HepG2 (cell line): ENCODE measurements at regions not wholly inside any gene's neighbourhood (a gene's known extent, or its start where the extent isn't known, plus 50 kb on each side); places are given as distances from the start of the nearest gene placed in this dataset.
A peak's percentile ranks its signal among the peaks of the same experiment; 100 is the strongest.

ENCODE experiments used
- ATAC-seq: fragments of 200-7000 bp; cut with Tn5 transposase; 3 replicates; pipeline ENCODE4 v1.9.1; 2020; ENCODE audit warnings: mild to moderate bottlenecking, moderate library complexity
- BruUV-seq: library from RNA; stranded (reverse); fragments of 400-500 nt; replicated peaks from 2 replicates; lab custom pipeline; 2021; lab: Mats Ljungman, UMichigan
- CTCF ChIA-PET: fragments of 300-600 bp; formaldehyde crosslinking; extraction: SDS; loops from one replicate; lab custom pipeline; 2021; ENCODE audit warnings: low total read pairs, inconsistent platforms, low intra/inter-chr PET ratio; lab: Yijun Ruan, JAX
- POLR2A ChIA-PET: fragments of 350-600 bp; sonication (Branson Sonifier 250); formaldehyde crosslinking; loops from one replicate; lab custom pipeline; 2020; ENCODE audit warnings: antibody characterized with exemption, inconsistent platforms; lab: Yijun Ruan, JAX
- DNase-seq: peaks from one replicate; pipeline ENCODE4 v3.0.0-alpha.2; 2015; ENCODE audit warnings: low spot score
- FAIRE-seq: peaks from 3 replicates; lab custom pipeline; 2011; peaks lifted over from hg19 to GRCh38; lab: Jason Lieb, UNC
- H2AFZ ChIP-seq: one replicate; pipeline ENCODE4 v1.6.1; 2011; ENCODE audit warnings: low read length, inconsistent platforms
- H3K27ac ChIP-seq: fragments of 300-600 bp; 3 replicates; pipeline ENCODE4 v1.8.0; 2011; ENCODE audit warnings: mixed run types, mild to moderate bottlenecking, mixed read lengths, low read length, inconsistent platforms; ENCODE audit not compliant: insufficient read depth; ENCODE audit errors: extremely low read length
- H3K27me3 ChIP-seq, 2 experiments: fragments of 200-600 bp in 1 of 2; 2 replicates in 1 of 2; 3 replicates in 1 of 2; pipeline versions ENCODE4 v1.6.0 to v1.8.0; 2011; ENCODE audit warnings: low read length in 2 of 2, mild to moderate bottlenecking in 2 of 2, moderate library complexity in 2 of 2, inconsistent platforms in 1 of 2; ENCODE audit not compliant: insufficient read depth in 2 of 2, control insufficient read depth in 1 of 2
- H3K36me3 ChIP-seq, 2 experiments: fragments of 200-600 bp in 1 of 2; replicated peaks in 1 of 2; 2 replicates in 1 of 2; 3 replicates in 1 of 2; pipeline versions ENCODE4 v1.5.1 to v1.8.0; 2011; ENCODE audit warnings: low read length in 2 of 2, inconsistent platforms in 1 of 2; ENCODE audit not compliant: insufficient read depth in 2 of 2, control insufficient read depth in 1 of 2
- H3K4me1 ChIP-seq: 2 replicates; pipeline ENCODE4 v1.5.1; 2012; ENCODE audit warnings: low read length, inconsistent platforms; ENCODE audit not compliant: insufficient read depth
- H3K4me2 ChIP-seq: 2 replicates; pipeline ENCODE4 v1.6.0; 2011; ENCODE audit warnings: low read depth, low read length, inconsistent platforms
- H3K4me3 ChIP-seq, 3 experiments: fragments of 200-600 bp in 1 of 3; sonication (generic), shearing (Covaris generic) in 1 of 3; replicated peaks in 1 of 3; 2 replicates each; pipeline ENCODE4 v1.5.1; 2011 to 2016; ENCODE audit warnings: low read length in 3 of 3, inconsistent platforms in 2 of 3, low read depth in 2 of 3, mild to moderate bottlenecking in 2 of 3, control low read depth in 1 of 3, mixed read lengths in 1 of 3; ENCODE audit not compliant: insufficient read depth in 1 of 3
- H3K79me2 ChIP-seq: one replicate; pipeline ENCODE4 v1.6.1; 2011; ENCODE audit warnings: low read length, inconsistent platforms; ENCODE audit not compliant: insufficient read depth
- H3K9ac ChIP-seq: 2 replicates; pipeline ENCODE4 v1.6.0; 2011; ENCODE audit warnings: mild to moderate bottlenecking, low read depth, low read length, inconsistent platforms; ENCODE audit not compliant: insufficient read depth
- H3K9me3 ChIP-seq: 2 replicates; pipeline ENCODE4 v1.5.1; 2012; ENCODE audit warnings: mild to moderate bottlenecking, low read length
- H4K20me1 ChIP-seq: 2 replicates; pipeline ENCODE4 v1.6.0; 2011; ENCODE audit warnings: inconsistent platforms, mild to moderate bottlenecking, low read length, moderate library complexity; ENCODE audit not compliant: insufficient read depth
- ATM ChIP-seq: fragments of 450-650 bp; IDR thresholded peaks from 2 replicates; pipeline ENCODE4 v1.7.1; 2017; ENCODE audit warnings: mild to moderate bottlenecking, borderline replicate concordance
- CEBPB ChIP-seq: IDR thresholded peaks from 2 replicates; pipeline ENCODE4 v1.6.1; 2011; ENCODE audit warnings: low read depth, low read length, improper control_type of control experiment, borderline replicate concordance
- CEBPG ChIP-seq: IDR thresholded peaks from 2 replicates; pipeline ENCODE4 v1.6.1; 2016
- FOSL2 ChIP-seq: sonication (generic); formaldehyde crosslinking; IDR thresholded peaks from 2 replicates; pipeline ENCODE4 v1.4.0; 2020; ENCODE audit warnings: missing genetic modification reagents
- FOXA1 ChIP-seq, 2 experiments: fragments of 450-650 bp in 1 of 2; sonication (generic) in 1 of 2; formaldehyde crosslinking in 1 of 2; IDR thresholded peaks; 2 replicates each; pipeline versions ENCODE4 v1.4.0 to v1.6.1; 2016 to 2020; ENCODE audit warnings: missing genetic modification reagents in 1 of 2
- GATAD2A ChIP-seq: IDR thresholded peaks from 2 replicates; pipeline ENCODE4 v1.6.1; 2016
- MYC ChIP-seq: sonication (generic); formaldehyde crosslinking; IDR thresholded peaks from 2 replicates; pipeline ENCODE4 v1.9.0; 2021; ENCODE audit warnings: missing genetic modification reagents, borderline replicate concordance
- PHF8 ChIP-seq: sonication (generic); formaldehyde crosslinking; IDR thresholded peaks from 2 replicates; pipeline ENCODE4 v1.5.0; 2020; ENCODE audit warnings: missing genetic modification reagents
- RAD21 ChIP-seq: fragments of 450-650 bp; formaldehyde crosslinking; IDR thresholded peaks from 2 replicates; pipeline ENCODE4 v1.5.0; 2020; ENCODE audit warnings: mild to moderate bottlenecking
- STAG1 ChIP-seq: sonication (generic); formaldehyde crosslinking; IDR thresholded peaks from 2 replicates; pipeline ENCODE4 v1.4.0; 2020; ENCODE audit warnings: missing genetic modification reagents
- TBX3 ChIP-seq: fragments of 450-650 bp; IDR thresholded peaks from 2 replicates; pipeline ENCODE4 v1.6.1; 2017; ENCODE audit warnings: antibody characterized with exemption, mild to moderate bottlenecking, inconsistent platforms, borderline replicate concordance
- XBP1 ChIP-seq: sonication (generic); formaldehyde crosslinking; IDR thresholded peaks from 2 replicates; pipeline ENCODE4 v1.5.0; 2020; ENCODE audit warnings: missing genetic modification reagents
- ZBTB14 ChIP-seq: sonication (generic); formaldehyde crosslinking; IDR thresholded peaks from 2 replicates; pipeline ENCODE4 v1.4.0; 2020; ENCODE audit warnings: missing genetic modification reagents
- ZNF224 ChIP-seq: sonication (generic); formaldehyde crosslinking; IDR thresholded peaks from 2 replicates; pipeline ENCODE4 v1.5.0; 2020; ENCODE audit warnings: mild to moderate bottlenecking, missing genetic modification reagents
- ZNF687 ChIP-seq: sonication (generic); formaldehyde crosslinking; IDR thresholded peaks from 2 replicates; pipeline ENCODE4 v1.5.1; 2020; ENCODE audit warnings: mild to moderate bottlenecking, missing genetic modification reagents, moderate library complexity
- ZNF768 ChIP-seq: sonication (generic); formaldehyde crosslinking; IDR thresholded peaks from 2 replicates; pipeline ENCODE4 v1.4.0; 2020; ENCODE audit warnings: missing genetic modification reagents
- WGBS: methylation state at CpG from one replicate; pipeline ENCODE4 v1.1.6; 2017; ENCODE audit warnings: low lambda C conversion rate; 5-methylcytosine and 5-hydroxymethylcytosine counted together
- in situ Hi-C: cut with HindIII; loops from 2 replicates; pipeline ENCODE4 v1.10.0; 2017; ENCODE audit warnings: low pct_unique_long_range_greater_than_20kb; ENCODE audit not compliant: extremely low pct_ligation_motif_present
- intact Hi-C: fragments of 100-400 bp; cut with micrococcal nuclease; formaldehyde crosslinking; loops from one replicate; pipeline ENCODE4 v1.10.0; 2022; ENCODE audit not compliant: unreplicated experiment
- TF ChIP-seq, protein P1 (sequence below): sonication (generic); formaldehyde crosslinking; IDR thresholded peaks from 2 replicates; pipeline ENCODE4 v1.8.0; 2022; ENCODE audit warnings: missing genetic modification reagents, low read depth, mild to moderate bottlenecking, borderline replicate concordance
- TF ChIP-seq, protein P2 (sequence below): sonication (generic); formaldehyde crosslinking; IDR thresholded peaks from 2 replicates; pipeline ENCODE4 v1.5.0; 2020; ENCODE audit warnings: mild to moderate bottlenecking, missing genetic modification reagents, moderate library complexity

- H2AFZ ChIP-seq = no peak overlapping the region
- POLR2A ChIA-PET = no interaction called here
- in situ Hi-C loops (no loop called here), intact Hi-C loops (no loop called here)
- peak; percentile 64 for DNase-seq
- no peak overlapping the region for H3K9ac ChIP-seq
- H4K20me1 ChIP-seq = no peaks in the 10 kb centered on the region
- FAIRE-seq = peak; percentile 49
- peak; percentile 99 for ATAC-seq
- BruUV-seq = no TSS peak
- H3K4me1 ChIP-seq = no peaks in the 10 kb centered on the region
- H3K4me3 ChIP-seq = no peak overlapping the region
- H3K27me3 ChIP-seq = peaks cover 9 to 78% of the 10 kb centered on the region in 2 experiments; a peak in 4 of 5 replicates
- CTCF ChIA-PET = no interaction called here
- H3K4me2 ChIP-seq = no peak overlapping the region
- H3K79me2 ChIP-seq = no peaks in the 10 kb centered on the region
- no peak overlapping the region for H3K27ac ChIP-seq
- H3K9me3 ChIP-seq = no peaks in the 10 kb centered on the region
- no peaks in the 10 kb centered on the region for H3K36me3 ChIP-seq
- 23% methylated on average over 9 of the region's 18 CpGs for WGBS
- TF ChIP-seq ATM (no peak), XBP1 (CRISPR knock-in tag) (no peak), ZBTB14 (CRISPR knock-in tag) (peak; percentile 73), PHF8 (CRISPR knock-in tag) (no peak), RAD21 (CRISPR knock-in tag) (peak; percentile 72), CEBPG (CRISPR knock-in tag) (peak; percentile 92), TBX3 (no peak), ZNF768 (CRISPR knock-in tag) (peak; percentile 61; the same call in 1 of the 2 replicates), CEBPB (peak; percentile 94), GATAD2A (CRISPR knock-in tag) (peak; percentile 19; the same call in 1 of the 2 replicates), ZNF687 (CRISPR knock-in tag) (0 out of 2 replicates have a peak, but pooled peaks have one; percentile 10), ZNF224 (CRISPR knock-in tag) (no peak), FOSL2 (0 out of 2 replicates have a peak, but pooled peaks have one; percentile 16), STAG1 (peak; percentile 82), MYC (peak; percentile 46; the same call in 1 of the 2 replicates), FOXA1 (IDR thresholded peaks at IDR 0.05) (no peak), FOXA1 (CRISPR knock-in tag; IDR thresholded peaks at IDR 0.05) (0 out of 2 replicates have a peak, but pooled peaks have one; percentile 47)
- TF ChIP-seq, protein P1, sequence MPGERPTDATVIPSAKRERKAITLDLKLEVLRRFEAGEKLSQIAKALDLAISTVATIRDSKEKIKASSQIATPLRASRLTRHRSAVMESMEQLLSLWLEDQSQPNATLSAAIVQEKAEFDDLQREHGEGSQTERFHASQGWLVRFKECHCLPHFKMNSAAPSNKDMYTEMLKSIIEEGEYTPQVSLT = no peak
- TF ChIP-seq, protein P2, sequence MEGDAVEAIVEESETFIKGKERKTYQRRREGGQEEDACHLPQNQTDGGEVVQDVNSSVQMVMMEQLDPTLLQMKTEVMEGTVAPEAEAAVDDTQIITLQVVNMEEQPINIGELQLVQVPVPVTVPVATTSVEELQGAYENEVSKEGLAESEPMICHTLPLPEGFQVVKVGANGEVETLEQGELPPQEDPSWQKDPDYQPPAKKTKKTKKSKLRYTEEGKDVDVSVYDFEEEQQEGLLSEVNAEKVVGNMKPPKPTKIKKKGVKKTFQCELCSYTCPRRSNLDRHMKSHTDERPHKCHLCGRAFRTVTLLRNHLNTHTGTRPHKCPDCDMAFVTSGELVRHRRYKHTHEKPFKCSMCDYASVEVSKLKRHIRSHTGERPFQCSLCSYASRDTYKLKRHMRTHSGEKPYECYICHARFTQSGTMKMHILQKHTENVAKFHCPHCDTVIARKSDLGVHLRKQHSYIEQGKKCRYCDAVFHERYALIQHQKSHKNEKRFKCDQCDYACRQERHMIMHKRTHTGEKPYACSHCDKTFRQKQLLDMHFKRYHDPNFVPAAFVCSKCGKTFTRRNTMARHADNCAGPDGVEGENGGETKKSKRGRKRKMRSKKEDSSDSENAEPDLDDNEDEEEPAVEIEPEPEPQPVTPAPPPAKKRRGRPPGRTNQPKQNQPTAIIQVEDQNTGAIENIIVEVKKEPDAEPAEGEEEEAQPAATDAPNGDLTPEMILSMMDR (CRISPR knock-in tag) = peak; percentile 82
Observed at GRCh38 chr13:111398715-111399299, 78.4 kb downstream of the TEX29 start.
